ENCODE measurements at regions not wholly inside any gene's neighbourhood (a gene's known extent, or its start where the extent isn't known, plus 50 kb on each side); places are given as distances from the start of the nearest gene placed in this dataset.
A peak's percentile ranks its signal among the peaks of the same experiment; 100 is the strongest.

- no peak for DNase-seq (ENCODE audit: low spot score)
Observed at GRCh38 chr10:58140691-58141347, 126.9 kb downstream of the IPMK start.

- DNase-seq (ENCODE audit: low spot score) = no peak
Observed at GRCh38 chr10:58140054-58140453, 127.6 kb downstream of the IPMK start.

- no peak for DNase-seq (ENCODE audit: low spot score)
Observed at GRCh38 chr10:58137813-58138212, 129.9 kb downstream of the IPMK start.

DNA sequence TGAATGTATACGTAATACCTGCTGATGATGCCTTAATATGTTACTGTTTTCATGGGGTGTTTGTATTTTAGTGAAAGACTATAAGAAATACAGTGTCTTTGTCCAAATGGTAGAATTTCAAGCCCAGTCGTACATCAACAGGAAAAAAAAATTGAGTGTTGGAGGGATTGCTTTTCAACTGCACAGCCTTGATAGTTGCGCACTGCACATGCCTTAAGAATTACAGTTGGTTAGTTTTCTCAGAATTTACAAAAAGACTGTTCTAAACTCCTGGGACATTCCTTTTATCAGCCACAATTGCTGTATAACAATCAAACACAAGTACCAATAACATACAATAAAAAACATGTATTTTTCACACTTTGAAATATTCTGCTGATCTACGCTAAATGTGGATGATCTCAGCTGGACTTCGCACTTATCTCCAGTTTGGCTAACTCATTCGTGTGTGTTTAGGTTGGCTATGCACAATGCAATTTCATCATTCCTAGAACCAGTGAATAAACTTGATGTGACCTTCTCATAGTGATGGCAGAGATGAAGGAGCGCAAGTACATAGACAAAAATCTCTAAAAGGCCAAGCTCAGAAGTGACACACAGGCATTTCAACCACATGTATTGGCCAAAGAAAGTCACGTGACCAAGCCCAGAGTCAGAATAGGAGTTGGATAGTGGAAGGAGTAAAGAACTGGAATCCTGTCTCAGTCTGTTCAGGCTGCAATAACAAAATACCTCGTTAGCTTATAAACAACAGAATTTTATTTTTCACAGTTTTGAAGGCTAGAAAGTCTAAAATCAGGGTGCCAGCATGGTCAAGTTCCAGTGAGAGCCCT, 152.3 kb downstream of the IPMK start:
- DNase-seq (ENCODE audit: low spot score) = no peak

- no peak for DNase-seq (ENCODE audit: low spot score)
Observed at GRCh38 chr10:58109731-58110130, 158.0 kb downstream of the IPMK start.

DNA sequence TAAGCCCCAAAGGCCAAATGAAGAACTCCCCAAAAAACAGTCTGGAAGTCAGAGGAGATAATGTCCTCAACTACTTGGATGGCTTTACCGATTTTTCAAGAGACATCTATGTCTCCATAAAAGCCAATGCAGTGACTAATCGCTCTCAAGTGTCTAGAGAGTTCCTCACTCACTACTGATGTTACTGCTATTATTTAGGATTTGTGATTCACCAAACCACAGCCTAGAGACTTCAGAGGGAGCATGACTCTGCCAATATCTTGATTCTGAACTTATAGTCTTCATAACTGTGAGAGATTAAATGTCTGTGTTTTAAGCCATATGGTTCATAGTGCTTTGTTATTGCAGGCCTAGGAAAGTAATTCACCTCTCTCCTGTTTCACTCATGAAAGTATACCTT, 160.2 kb downstream of the IPMK start:
- DNase-seq (ENCODE audit: low spot score) = peak; percentile 80

DNA sequence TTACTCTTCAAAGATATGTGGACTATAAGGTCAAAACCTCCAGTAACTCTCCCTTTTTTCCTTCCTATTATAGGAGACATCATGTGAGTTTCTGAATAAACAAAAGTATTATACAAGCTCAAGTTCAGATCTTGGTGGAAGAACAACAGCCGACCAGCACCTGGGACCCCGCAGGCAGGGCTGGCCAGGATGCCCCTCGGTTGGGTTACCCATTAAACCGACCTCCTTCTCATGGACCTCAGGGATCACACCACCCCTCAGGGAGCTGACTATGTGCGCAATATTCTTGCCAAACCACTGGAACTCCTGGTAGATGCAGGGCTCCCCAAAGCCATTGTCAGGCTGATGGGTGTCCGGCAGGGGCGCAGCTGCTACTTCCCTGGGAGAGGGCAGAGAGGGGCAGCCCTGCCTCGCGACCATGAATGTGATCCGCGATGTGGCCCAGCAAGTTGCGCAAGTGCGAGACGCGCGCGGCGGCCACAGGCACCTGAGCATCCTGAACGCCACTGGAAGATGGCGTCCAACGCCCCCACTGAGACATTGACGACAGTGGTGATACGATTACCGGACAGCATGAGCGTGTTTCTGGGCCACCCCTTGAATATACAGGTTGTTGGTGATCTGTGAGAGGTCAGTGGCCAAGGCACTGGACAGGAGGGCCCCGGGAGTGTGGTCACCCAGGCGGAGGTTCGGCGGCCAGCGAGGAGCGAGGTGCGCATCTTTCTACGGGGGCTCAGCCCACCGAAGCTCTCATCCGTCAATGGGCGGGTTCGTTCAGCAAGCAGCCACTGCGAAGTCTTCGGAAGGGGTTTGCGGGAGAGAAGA, 161.3 kb downstream of the IPMK start:
- DNase-seq (ENCODE audit: low spot score) = no peak

- DNase-seq (ENCODE audit: low spot score) = peak; percentile 13
Observed at GRCh38 chr10:58104351-58104751, 163.3 kb downstream of the IPMK start.

DNA sequence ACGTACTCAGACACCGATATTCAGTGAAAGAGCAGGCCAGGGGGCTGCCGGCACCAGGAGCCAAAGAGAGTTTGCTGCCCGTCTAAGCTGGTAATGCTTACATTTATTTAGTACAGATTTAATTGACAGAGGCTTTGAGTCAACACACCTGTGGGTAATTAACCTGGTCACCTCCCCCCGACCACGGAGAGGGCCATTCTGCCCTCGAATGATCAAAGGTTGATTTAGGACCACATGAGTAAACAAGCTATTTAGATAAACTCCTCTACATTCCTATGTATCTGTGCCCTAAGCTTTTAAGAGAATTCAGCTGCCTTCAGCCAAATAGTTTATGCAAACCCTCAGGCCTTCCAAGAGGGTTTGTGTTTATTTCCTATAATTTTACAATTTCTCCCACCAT, 164.8 kb downstream of the IPMK start:
- DNase-seq (ENCODE audit: low spot score) = no peak

GRCh38 chr10:58101682-58102081, 166.0 kb downstream of the IPMK start:
- DNase-seq (ENCODE audit: low spot score) = no peak

DNA sequence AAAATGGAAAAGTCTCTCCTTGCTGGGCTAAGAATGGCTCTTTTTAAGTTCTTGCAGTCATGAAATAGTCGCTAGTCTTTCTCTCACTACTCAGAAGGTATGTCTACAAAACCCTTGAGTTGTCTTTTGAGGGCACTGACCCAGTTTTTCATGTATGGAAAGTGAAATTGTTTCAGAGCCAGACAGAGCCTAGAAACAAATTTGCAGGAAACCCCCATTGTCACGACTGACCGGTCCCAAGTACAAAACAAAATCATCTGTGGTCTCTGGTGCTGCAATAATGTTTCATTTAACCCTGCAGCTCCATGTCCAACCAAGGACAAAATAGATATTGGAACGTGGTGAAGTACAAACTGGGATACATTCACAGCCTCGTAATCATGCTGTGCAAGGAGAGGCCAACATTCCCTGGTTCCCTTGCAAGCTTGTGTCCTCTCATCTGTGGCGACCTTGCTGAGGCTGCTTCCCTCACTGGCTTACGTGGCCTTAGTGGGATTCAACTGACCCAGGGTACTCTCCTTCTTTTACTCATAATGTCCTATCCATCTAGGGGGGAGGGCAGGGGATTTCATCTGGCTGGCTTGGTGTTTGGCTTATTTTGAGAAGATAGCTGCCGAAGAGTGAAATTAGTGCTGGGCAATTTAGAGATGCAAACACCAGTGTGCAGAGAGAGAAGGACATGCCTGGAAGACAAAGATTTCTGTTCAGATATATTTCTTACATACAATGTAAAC, 172.5 kb downstream of the IPMK start:
- no peak for DNase-seq (ENCODE audit: low spot score)

- DNase-seq (ENCODE audit: low spot score) = no peak
Observed at GRCh38 chr10:58091886-58092285, 175.8 kb downstream of the IPMK start.

GRCh38 chr10:58089739-58090138, 178.0 kb downstream of the IPMK start:
- no peak for DNase-seq (ENCODE audit: low spot score)

DNA sequence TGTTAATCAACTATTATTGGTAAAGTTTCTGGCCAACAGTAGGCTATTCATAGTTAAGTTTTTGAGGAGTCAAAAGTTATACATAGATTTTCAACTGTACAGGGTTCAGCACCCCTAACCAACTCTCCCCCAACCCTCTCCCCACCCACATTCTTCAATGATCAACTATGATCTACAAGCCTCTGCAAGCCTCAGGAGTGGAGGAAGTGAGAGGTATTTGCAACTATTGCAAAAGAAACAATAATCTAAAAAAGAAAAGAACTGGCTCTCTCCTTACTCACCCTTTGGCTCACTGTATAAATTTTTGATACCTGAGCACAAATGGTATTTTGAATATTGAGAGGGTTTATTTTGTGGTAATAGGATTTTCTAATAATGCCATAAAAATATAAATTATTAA, 179.8 kb downstream of the IPMK start:
- no peak for DNase-seq (ENCODE audit: low spot score)

DNA sequence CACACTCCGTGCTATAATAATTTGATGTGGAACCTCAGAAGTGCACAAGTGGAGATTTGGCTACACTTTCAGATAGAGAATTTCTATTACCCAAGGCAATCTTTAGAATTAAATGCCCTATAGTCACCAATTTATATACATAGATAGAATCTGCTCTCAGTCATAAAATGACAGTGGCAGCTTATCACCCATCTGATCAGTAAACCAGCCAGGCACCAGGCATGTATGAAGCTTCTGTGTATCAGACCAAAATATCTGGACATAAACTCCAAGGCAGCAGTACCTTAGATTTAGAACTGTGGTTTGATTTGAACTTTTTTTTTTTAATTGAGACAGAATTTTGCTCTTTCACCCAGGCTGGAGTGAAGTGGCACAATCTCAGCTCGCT, 180.9 kb downstream of the IPMK start:
- no peak for DNase-seq (ENCODE audit: low spot score)

GRCh38 chr10:58086144-58086762, 181.4 kb downstream of the IPMK start:
- DNase-seq (ENCODE audit: low spot score) = no peak

DNA sequence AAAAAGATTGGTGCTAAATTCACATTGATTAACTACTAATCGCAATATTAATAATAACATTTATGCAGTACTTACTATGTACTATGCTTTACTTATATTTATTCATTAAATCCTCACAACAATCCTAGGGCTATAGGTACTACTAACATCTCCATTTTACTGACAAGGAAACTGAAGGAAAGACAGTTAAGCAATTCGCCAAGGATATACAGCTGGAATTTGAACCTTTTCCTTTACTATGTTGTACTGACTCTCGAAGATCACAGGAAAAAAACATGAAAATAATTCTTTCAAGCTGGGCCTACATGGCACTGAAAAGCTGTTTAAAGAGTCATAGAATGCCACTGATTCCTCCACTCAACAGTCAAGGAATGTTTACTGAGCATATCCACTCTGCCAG, 185.4 kb downstream of the IPMK start:
- DNase-seq (ENCODE audit: low spot score) = no peak

DNA sequence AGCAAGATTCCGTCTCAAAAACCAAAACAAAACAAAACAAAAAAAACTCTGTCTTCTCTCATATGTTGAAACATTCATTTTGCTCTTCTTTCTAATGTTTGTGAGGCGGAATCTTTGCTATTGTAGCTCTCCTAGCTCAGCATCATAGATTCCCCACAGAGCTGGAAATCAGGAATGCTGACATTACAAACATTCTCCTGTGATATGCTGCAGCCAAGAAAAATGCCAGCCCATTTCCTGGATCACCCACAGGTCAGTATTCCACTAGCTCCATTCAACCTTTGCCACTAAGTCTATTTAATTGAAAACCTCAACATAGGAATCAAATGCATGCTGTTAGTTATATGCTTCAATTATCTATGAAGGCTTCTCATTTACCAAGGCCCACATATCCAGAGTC, 186.3 kb downstream of the IPMK start:
- DNase-seq (ENCODE audit: low spot score) = no peak

GRCh38 chr10:58079461-58079860, 188.2 kb downstream of the IPMK start:
- DNase-seq (ENCODE audit: low spot score) = no peak

DNA sequence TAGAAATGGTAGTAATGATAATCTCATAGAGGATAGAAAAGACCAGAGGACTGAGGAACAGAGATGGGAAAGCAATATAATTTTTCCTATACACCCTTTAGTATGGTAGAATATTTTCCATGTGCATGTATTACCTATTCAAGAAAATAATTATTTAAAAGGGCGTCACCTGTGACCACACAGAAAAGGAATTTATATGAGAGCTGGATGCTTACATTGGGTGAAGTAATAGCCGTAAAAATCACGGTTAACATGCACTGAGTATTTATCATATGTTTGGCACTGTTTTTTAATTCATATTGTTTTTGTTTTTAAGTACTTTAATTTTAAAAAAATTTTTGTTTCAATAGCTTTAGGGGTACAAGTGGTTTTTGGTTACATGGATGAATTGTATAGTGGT, 195.1 kb downstream of the IPMK start:
- DNase-seq (ENCODE audit: low spot score) = no peak

GRCh38 chr10:58070956-58071355, 196.7 kb downstream of the IPMK start:
- DNase-seq (ENCODE audit: low spot score) = no peak

GRCh38 chr10:58068809-58069208, 198.9 kb downstream of the IPMK start:
- DNase-seq (ENCODE audit: low spot score) = no peak
